HEK293T (cell line): ENCODE measurements at regions not wholly inside any gene's neighbourhood (a gene's known extent, or its start where the extent isn't known, plus 50 kb on each side); places are given as distances from the start of the nearest gene placed in this dataset.

Source experiments
- ARNT ChIP-seq: fragments of 450-650 bp; IDR thresholded peaks from 2 replicates; pipeline ENCODE4 v1.6.1; 2017; ENCODE audit warnings: mild to moderate bottlenecking
- BHLHE40 ChIP-seq: fragments of 450-650 bp; IDR thresholded peaks from 2 replicates; pipeline ENCODE4 v1.6.1; 2016; ENCODE audit warnings: mild to moderate bottlenecking, moderate library complexity, borderline replicate concordance
- CTBP1 ChIP-seq: fragments of 450-650 bp; IDR thresholded peaks from 2 replicates; pipeline ENCODE4 v1.6.1; 2016; ENCODE audit warnings: borderline replicate concordance
- ELF4 ChIP-seq: fragments of 450-650 bp; IDR thresholded peaks from 2 replicates; pipeline ENCODE4 v1.6.1; 2017; ENCODE audit warnings: antibody characterized with exemption
- FOXA1 ChIP-seq: fragments of 450-650 bp; IDR thresholded peaks from 2 replicates; pipeline ENCODE4 v1.6.1; 2016; ENCODE audit warnings: mild to moderate bottlenecking
- FOXM1 ChIP-seq: fragments of 450-650 bp; IDR thresholded peaks from 2 replicates; pipeline ENCODE4 v1.6.1; 2017; ENCODE audit warnings: mild to moderate bottlenecking, borderline replicate concordance
- HDGF ChIP-seq: fragments of 450-650 bp; IDR thresholded peaks from 2 replicates; pipeline ENCODE4 v1.6.1; 2017; ENCODE audit warnings: antibody characterized with exemption, borderline replicate concordance
- L3MBTL2 ChIP-seq: fragments of 450-650 bp; conservative IDR thresholded peaks from 2 replicates; pipeline ENCODE4 v1.6.1; 2016; ENCODE audit warnings: mild to moderate bottlenecking
- NFRKB ChIP-seq: fragments of 450-650 bp; IDR thresholded peaks from 2 replicates; pipeline ENCODE4 v1.6.1; 2016; ENCODE audit warnings: mild to moderate bottlenecking, moderate library complexity
- SP1 ChIP-seq: fragments of 450-650 bp; IDR thresholded peaks from 2 replicates; pipeline ENCODE4 v1.6.1; 2017
- SUZ12 ChIP-seq: fragments of 450-650 bp; IDR thresholded peaks from 2 replicates; pipeline ENCODE4 v1.6.1; 2016; ENCODE audit warnings: mild to moderate bottlenecking
- TARDBP ChIP-seq: fragments of 450-650 bp; IDR thresholded peaks from 2 replicates; pipeline ENCODE4 v1.6.1; 2016

GRCh38 chr6:90436403-90436802 lies 139.8 kb upstream of the BACH2 start:
- no peak for TF ChIP-seq HDGF
- no peak for TF ChIP-seq SP1
- no peak for TF ChIP-seq FOXM1
- no peak for TF ChIP-seq FOXA1
- no peak for TF ChIP-seq CTBP1
- no peak for TF ChIP-seq SUZ12
- TF ChIP-seq TARDBP: no peak
- no peak for TF ChIP-seq ARNT
- no peak for TF ChIP-seq NFRKB
- TF ChIP-seq ELF4: no peak
- TF ChIP-seq L3MBTL2: no peak
- TF ChIP-seq BHLHE40: no peak
